GM12874 (cell line): ENCODE measurements at regions not wholly inside any gene's neighbourhood (a gene's known extent, or its start where the extent isn't known, plus 50 kb on each side); places are given as distances from the start of the nearest gene placed in this dataset.

Source experiments
- CTCF ChIP-seq: IDR thresholded peaks from 2 replicates; pipeline ENCODE4 v1.5.1; 2011; ENCODE audit warnings: low read depth, mild to moderate bottlenecking, control low read depth, low read length, moderate library complexity; ENCODE audit not compliant: insufficient read depth

GRCh38 chr15:39381517-39381916 lies 199.4 kb upstream of the THBS1 start:
- TF ChIP-seq CTCF: no peak

DNA sequence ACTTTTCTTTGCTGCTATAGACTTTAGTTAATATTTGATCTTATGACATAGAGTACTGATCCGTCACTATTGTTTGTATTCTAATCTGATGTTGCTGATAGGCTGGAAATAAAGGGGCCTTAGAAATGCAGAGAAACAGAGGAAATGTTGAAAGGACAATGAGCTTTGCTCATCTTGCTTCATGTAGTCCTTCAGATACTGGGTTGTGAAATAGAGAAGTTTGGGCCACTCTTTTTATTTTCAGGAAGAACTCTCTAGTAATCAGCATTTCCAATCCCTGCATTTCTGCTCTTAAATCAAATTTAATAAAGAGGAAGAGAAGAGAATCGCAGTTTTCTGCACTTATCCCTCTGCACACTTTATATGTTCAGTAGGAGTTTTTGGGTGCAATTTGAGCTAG lies 192.8 kb upstream of the THBS1 start:
- no peak for TF ChIP-seq CTCF

GRCh38 chr15:39391230-39391629 lies 189.6 kb upstream of the THBS1 start:
- TF ChIP-seq CTCF: no peak

DNA sequence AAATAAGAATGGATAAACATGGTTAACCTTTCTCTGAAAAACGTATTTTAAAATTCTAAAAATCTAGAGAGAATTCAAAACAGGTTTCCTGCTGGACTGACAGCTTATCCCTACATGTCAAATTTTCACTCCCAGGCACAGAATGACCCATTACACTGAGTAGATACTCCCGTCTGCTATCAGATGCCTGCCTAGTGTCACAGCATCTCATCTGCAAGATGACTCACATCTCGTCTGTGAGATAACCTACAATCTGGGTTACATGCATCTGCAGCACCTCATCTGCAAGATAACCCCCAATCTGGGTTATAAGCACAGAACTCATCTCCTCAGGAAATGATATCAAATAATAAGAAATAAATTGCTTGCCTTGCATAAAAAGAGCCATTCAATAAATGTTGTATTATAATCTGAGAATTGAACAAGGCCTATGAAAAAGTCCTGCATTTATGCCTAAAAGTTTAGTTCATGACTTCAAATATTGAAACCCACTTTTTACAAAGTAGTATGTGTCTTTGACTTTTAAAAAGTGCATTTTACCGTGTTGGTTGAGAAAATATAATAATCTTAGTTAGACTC lies 188.3 kb upstream of the THBS1 start:
- TF ChIP-seq CTCF: no peak

DNA sequence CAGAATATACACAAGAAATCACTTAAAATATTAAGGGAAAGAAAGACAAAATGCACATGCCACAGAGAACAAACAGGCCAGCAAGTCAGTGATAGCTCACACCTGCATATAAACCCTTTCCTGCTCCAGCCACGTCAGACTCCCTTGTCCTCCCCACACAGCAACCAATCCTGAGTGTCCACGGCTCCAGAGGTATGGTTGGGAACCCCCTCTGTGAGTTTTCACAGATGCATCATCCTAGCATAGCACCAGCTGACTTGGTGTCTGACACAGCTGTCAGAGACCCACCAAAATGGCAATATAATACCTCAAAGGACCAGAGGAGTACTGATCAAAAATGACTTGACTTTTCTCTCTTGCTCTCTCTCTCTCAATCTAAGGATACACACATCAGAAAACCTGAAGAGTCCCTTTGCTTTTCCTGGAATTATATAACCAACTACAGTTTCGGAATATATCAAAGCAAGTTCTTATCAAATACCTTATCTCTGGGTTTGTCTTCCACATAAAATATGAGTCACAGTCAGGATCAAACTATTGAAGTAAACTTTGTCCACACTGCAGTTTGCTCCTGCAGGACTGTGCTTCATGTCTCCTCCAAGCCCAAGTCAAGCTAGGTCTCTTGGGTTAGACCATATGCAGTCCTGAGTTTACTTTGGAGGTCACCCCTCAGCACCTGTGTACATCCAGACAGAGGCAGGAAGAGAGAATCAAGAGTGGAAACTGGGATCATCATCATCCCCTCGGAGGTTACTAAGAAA lies 187.1 kb upstream of the THBS1 start:
- no peak for TF ChIP-seq CTCF

GRCh38 chr15:39394496-39394895 lies 186.4 kb upstream of the THBS1 start:
- no peak for TF ChIP-seq CTCF

DNA sequence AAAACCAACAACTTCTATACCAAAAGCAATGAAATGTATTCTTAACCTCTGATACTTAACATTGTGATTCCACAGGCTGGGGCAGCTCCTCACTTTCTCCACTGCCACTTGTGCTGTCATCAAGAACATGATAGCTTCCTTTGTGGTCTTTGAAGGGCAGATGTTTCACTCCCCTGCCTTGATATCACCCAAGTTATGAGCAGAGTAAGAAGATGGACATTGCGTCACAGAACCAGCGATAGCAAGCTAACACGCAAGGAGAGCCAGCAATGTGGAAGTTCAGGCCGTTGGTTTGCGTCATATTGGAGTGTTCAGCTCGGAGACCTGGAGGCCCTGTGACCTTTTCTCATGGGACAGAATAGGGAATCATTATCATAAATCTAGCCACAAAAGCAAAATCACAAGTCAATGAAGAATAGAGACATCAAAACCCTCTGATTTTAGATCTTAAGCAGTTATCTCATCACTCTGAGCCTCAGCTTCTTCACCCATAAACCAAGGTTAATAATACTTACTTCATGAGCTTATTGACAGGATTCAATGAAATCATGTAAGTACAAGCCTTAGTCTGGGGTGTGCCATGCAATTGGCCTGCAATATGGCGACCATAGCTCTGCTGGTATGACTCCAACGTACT lies 183.8 kb upstream of the THBS1 start:
- TF ChIP-seq CTCF: no peak
